Calu3 (cell line): ENCODE measurements at regions not wholly inside any gene's neighbourhood (a gene's known extent, or its start where the extent isn't known, plus 50 kb on each side); places are given as distances from the start of the nearest gene placed in this dataset.
"Not testable (repeated sequence)": the region's sequence is repeated elsewhere in the genome, so short reads cannot be mapped to it uniquely, and the experiment has no call there.

Source experiments
- BruUV-seq: library from RNA; stranded (reverse); fragments of 400-500 nt; replicated peaks from 2 replicates; lab custom pipeline; 2021; lab: Mats Ljungman, UMichigan
- CTCF ChIA-PET: fragments of 300-600 bp; sonication (Branson Sonifier 250); formaldehyde crosslinking; loops from one replicate; lab custom pipeline; 2022; ENCODE audit warnings: antibody characterized with exemption; lab: Charles Lee
- DNase-seq: peaks from one replicate; pipeline ENCODE4 v3.0.0; 2022
- H3K27ac Mint-ChIP-seq: one replicate; pipeline ENCODE4 v1.8.0; 2022; ENCODE audit warnings: mixed read lengths; ENCODE audit not compliant: unreplicated experiment
- H3K27me3 Mint-ChIP-seq: one replicate; pipeline ENCODE4 v1.8.0; 2022; ENCODE audit warnings: mixed read lengths; ENCODE audit not compliant: unreplicated experiment
- H3K36me3 Mint-ChIP-seq: one replicate; pipeline ENCODE4 v1.8.0; 2022; ENCODE audit warnings: mild to moderate bottlenecking, moderate library complexity, mixed read lengths; ENCODE audit not compliant: insufficient read depth, unreplicated experiment
- H3K4me1 Mint-ChIP-seq: one replicate; pipeline ENCODE4 v1.8.0; 2022; ENCODE audit warnings: mild to moderate bottlenecking, low read depth, mixed read lengths; ENCODE audit not compliant: unreplicated experiment
- H3K4me3 Mint-ChIP-seq: one replicate; pipeline ENCODE4 v1.8.0; 2022; ENCODE audit warnings: mild to moderate bottlenecking, low read depth, moderate library complexity, mixed read lengths; ENCODE audit not compliant: unreplicated experiment
- H3K9me3 Mint-ChIP-seq: one replicate; pipeline ENCODE4 v1.8.0; 2022; ENCODE audit warnings: low read depth, mixed read lengths; ENCODE audit not compliant: unreplicated experiment
- CTCF ChIP-seq: fragments of 200-600 bp; IDR thresholded peaks from one replicate; pipeline ENCODE4 v1.8.0; 2022; ENCODE audit warnings: antibody characterized with exemption; ENCODE audit not compliant: unreplicated experiment
- intact Hi-C: fragments of 100-400 bp; cut with micrococcal nuclease; formaldehyde crosslinking; loops from one replicate; pipeline ENCODE4 v1.10.0; 2022; ENCODE audit not compliant: unreplicated experiment

DNA sequence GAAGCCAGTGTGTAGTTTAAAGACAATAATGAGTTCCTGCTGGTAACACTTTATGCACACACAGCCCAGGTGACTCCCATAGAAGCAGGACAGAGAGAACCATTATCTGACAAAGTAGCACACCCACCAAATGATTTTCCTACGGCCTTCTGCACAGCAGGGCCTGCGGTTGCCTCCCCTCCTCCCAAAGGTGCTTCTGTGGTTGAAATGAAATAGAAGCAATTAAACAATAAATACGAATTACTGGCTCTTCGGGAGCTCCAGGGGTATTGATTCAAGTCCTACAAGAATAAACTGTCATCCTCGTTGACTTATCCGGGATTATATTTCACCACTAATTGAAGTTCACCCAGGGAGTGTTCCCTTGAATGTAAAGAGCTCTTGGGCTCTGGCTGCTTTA, 172.1 kb downstream of the ACTR3B start:
- Mint-ChIP-seq H3K36me3 (no peaks in the 10 kb centered on the region), H3K4me1 (no peaks in the 10 kb centered on the region), H3K27me3 (peaks cover 15% of the 10 kb centered on the region), H3K4me3 (no peak overlapping the region), H3K9me3 (peaks cover 3% of the 10 kb centered on the region), H3K27ac (no peak overlapping the region)
- CTCF ChIA-PET: no interaction called here
- TF ChIP-seq CTCF: no peak
- BruUV-seq: no TSS peak
- intact Hi-C loops: no loop called here
- DNase-seq: no peak

GRCh38 chr7:152937282-152937681, 177.7 kb downstream of the ACTR3B start:
- DNase-seq: no peak
- CTCF ChIA-PET: no interaction called here
- H3K9me3 Mint-ChIP-seq: peaks cover 3% of the 10 kb centered on the region
- intact Hi-C loops: no loop called here
- H3K4me3 Mint-ChIP-seq: no peak overlapping the region
- no peak for TF ChIP-seq CTCF
- no peaks in the 10 kb centered on the region for H3K4me1 Mint-ChIP-seq
- H3K27me3 Mint-ChIP-seq: peaks cover 15% of the 10 kb centered on the region
- no peak overlapping the region for H3K27ac Mint-ChIP-seq
- BruUV-seq: no TSS peak
- H3K36me3 Mint-ChIP-seq: no peaks in the 10 kb centered on the region

- CTCF ChIA-PET, H3K27ac Mint-ChIP-seq, H3K9me3 Mint-ChIP-seq, H3K4me3 Mint-ChIP-seq, H3K4me1 Mint-ChIP-seq, intact Hi-C loops, DNase-seq, H3K36me3 Mint-ChIP-seq, H3K27me3 Mint-ChIP-seq, BruUV-seq: not testable (repeated sequence)
Observed at GRCh38 chr7:152946616-152947015, 187.1 kb downstream of the ACTR3B start.

DNA sequence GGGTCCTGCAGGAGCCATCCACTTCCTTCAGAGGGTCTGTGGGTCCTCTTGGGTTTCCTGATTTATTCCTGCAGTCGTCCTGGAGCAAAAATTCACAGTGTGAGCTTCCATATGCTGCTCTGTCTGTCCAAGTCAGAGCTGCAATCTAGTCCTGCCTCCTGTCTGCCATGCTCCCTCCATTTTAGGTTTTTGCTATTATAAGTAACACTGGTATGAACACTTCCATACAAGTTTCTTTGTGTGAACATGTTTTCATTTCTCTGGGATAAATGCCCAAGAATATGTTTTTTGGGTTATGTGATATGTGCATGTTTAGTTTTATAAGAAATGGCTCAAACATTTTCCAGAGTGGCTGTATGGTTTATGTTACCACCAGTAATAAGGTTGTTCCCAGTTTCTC, 188.1 kb downstream of the ACTR3B start:
- intact Hi-C loops: no loop called here
- no TSS peak for BruUV-seq
- CTCF ChIA-PET: no interaction called here

More for the DNA sequence above, 188.1 kb downstream of the ACTR3B start:
- Mint-ChIP-seq H3K27me3 (no peaks in the 10 kb centered on the region), H3K9me3 (peaks cover 6% of the 10 kb centered on the region), H3K27ac (no peak overlapping the region), H3K4me3 (no peak overlapping the region), H3K4me1 (no peaks in the 10 kb centered on the region), H3K36me3 (no peaks in the 10 kb centered on the region)
- no peak for DNase-seq
- TF ChIP-seq CTCF: no peak
